Suprapubic skin (tissue), 4 donors: ENCODE measurements at regions not wholly inside any gene's neighbourhood (a gene's known extent, or its start where the extent isn't known, plus 50 kb on each side); places are given as distances from the start of the nearest gene placed in this dataset.

Experiments used
- POLR2A ChIP-seq, 2 donors: fragments of 450-650 bp; IDR thresholded peaks; one replicate each; pipeline ENCODE4 v1.6.1; 2017; ENCODE audit warnings: antibody characterized with exemption in 2 of 2, mild to moderate bottlenecking in 2 of 2, moderate library complexity in 2 of 2
- POLR2AphosphoS5 ChIP-seq, 3 donors: sonication (generic); formaldehyde crosslinking; IDR thresholded peaks; one replicate each; pipeline ENCODE4 v1.6.1; 2017; ENCODE audit warnings: antibody characterized with exemption in 3 of 3
- TF ChIP-seq, protein P1 (sequence below), 2 donors: fragments of 200-600 bp in 1 of 2; fragments of 450-650 bp in 1 of 2; sonication (generic) in 1 of 2; IDR thresholded peaks; one replicate each; pipeline ENCODE4 v1.5.1; 2016 to 2019; ENCODE audit warnings: antibody characterized with exemption in 2 of 2, mild to moderate bottlenecking in 1 of 2, moderate library complexity in 1 of 2

GRCh38 chr2:173762221-173762620 lies 203.0 kb downstream of the SP3 start:
- TF ChIP-seq POLR2A (IDR thresholded peaks at IDR 0.05) (no peak), POLR2AphosphoS5 (IDR thresholded peaks at IDR 0.05) (no peak)
- TF ChIP-seq, protein P1, sequence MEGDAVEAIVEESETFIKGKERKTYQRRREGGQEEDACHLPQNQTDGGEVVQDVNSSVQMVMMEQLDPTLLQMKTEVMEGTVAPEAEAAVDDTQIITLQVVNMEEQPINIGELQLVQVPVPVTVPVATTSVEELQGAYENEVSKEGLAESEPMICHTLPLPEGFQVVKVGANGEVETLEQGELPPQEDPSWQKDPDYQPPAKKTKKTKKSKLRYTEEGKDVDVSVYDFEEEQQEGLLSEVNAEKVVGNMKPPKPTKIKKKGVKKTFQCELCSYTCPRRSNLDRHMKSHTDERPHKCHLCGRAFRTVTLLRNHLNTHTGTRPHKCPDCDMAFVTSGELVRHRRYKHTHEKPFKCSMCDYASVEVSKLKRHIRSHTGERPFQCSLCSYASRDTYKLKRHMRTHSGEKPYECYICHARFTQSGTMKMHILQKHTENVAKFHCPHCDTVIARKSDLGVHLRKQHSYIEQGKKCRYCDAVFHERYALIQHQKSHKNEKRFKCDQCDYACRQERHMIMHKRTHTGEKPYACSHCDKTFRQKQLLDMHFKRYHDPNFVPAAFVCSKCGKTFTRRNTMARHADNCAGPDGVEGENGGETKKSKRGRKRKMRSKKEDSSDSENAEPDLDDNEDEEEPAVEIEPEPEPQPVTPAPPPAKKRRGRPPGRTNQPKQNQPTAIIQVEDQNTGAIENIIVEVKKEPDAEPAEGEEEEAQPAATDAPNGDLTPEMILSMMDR (IDR thresholded peaks at IDR 0.05): no peak
